NCI-H2171 (cell line): ENCODE measurements at regions not wholly inside any gene's neighbourhood (a gene's known extent, or its start where the extent isn't known, plus 50 kb on each side); places are given as distances from the start of the nearest gene placed in this dataset.

Experiments
- DNase-seq: peaks from one replicate; lab custom pipeline; 2025; lab: John Stamatoyannopoulos, UW

DNA sequence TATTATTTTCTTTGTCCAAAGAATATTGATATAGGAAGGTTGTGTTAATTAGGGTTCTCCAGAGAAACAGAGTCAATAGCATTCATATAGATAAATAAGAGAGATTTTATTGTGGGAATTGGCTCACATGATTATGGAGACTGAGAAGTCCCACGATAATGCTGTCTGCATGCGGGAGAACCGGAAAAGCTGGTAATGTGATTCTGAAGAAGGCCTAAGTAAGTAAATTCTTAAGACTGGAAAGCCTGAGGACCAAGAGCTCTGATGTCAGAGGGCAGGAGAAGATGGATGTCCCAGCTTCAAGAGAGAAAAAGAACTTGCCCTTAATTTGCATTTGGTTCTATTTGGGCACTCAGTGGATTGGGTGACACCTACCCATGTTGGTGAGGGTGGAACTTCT, 307.4 kb upstream of the C9orf72 start:
- DNase-seq = no peak

DNA sequence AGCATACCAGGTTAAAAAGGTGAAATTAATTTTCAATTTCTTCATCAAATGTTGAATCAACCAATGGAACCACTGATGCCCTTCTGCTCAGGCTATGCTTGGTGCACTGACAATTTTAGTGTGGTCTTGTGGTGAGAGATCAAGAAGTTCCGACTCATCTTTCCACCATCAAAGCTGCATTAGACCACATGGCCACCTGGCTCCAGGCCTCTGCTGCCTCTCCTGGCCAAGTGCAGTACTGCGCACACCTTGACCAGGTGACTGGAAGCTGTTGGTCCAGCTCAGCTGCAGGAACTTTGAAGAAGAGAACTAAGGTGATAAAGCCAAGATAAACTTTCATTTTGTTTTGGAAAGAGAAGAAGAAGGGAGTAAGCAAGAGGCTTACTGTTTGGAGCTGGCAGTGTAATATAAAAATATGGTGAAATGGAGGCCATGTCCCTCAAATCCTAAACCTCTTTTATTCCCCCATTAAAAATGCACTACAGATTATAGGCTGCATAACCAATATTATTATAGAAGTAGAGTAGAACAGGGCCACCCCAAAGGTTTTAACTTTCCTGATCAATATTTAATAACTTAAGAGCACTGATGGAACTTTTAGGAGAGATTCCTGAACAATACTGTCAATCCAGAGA, 315.5 kb upstream of the C9orf72 start:
- no peak for DNase-seq

DNA sequence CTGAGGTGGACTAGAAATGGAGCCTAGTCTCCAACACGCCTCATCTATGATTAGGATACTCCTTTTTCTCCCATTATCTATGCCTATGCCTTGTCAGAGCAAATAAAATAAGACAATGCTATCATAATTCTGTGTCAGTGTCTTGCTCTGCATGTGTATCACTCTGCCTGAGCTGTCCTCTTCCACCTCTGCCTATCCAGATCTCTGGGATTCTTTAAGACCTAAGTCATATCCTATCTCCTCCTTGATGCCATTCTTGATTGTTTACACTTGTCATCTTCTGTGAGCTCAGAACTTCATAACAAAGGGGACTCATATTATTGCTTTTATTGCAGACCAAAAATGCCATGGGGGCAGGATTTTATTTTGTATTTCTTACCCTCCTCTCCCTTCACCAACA, 351.2 kb upstream of the C9orf72 start:
- DNase-seq = no peak

DNA sequence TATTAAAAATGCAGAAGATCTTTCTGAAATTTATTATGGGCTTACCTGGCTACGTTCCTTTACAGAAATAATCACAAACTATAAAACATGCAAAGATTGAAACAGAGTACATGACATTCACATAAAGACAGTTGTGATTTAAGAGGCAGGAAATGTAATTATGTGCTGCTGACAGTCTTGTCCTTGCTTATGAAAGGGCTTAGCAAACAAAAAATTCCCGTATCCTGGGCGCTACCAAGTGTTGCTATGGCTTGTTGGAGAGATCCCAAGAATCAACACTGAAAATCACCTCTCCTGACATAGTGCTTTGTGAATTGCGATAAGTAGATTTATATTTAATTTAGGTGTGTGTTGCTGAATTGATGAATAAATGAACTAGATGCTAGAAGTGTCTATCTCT, 352.5 kb upstream of the C9orf72 start:
- no peak for DNase-seq

DNA sequence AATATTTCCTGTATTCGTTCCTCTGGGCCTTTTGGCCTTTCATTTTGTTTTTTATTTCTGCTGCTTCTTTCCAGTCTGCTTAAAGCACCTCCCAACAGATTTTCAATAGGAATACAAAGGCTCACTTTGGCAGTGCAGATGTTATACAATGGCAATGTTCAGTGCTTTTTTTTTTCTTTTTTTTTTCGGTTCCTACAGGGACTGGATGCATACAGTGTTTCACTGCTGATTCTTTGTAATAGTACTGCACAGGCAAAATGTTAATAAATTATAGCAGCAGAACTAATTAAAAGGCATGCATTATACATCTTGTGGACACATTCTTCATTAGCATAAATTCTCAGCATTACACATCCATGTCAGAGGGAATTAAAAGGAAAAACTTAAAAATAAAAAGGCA, 356.6 kb upstream of the C9orf72 start:
- DNase-seq = no peak

DNA sequence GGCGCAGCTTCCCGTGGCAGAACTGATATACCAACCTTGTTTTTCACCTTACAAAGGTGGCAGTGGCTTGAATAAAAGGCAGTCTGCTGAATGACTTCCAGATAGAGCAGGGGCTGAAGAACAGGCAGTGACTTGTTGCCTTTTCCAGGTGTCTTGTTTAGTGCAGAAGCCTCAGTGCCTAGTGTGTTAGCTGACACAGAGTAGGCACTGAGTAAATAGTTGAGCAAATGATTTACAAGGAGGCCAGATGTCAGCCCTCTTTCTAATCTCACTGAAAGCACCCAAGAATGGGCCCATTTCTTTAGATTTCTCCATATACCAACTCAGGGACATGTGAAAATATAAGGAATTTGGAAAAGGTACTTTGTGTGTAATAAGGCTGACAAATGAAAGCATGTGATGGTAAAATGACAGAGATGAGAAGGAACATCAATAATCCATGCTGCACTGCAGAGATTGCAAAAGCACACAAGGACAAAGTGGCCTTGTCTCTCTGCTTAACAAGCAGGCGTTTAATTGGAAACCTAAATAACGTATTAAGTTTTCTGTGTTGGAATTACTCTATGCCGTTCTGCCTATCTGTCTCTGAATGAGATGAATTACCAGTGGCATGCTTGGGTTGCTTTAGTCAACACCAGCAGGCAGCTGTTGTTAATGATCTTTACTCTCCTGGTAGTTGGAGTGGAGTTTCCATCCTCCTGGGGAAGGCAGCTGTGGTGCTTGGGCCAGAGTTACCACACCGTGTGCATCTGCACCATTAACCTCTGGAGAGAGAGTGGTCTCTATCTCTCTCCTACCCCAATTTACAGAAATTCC, 360.1 kb upstream of the C9orf72 start:
- DNase-seq = no peak

DNA sequence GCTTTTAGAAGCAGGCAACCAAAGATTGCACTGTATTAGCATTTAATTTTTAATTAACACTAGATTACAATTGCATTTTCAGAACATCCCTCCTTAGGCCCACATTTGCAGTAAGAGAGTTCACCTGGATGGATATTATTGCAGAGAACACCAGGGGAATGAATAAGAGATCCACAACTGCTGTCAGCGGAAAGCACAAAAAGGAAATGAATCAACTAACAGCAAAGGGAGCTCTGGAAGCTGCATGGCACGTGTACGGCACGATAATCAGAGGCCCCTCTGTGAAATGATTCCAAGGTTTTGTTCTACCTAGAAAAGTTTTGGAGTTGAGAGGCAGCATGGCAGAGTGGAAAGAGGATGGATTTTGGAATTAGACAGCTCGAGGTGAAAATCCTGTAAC, 361.2 kb upstream of the C9orf72 start:
- no peak for DNase-seq

DNA sequence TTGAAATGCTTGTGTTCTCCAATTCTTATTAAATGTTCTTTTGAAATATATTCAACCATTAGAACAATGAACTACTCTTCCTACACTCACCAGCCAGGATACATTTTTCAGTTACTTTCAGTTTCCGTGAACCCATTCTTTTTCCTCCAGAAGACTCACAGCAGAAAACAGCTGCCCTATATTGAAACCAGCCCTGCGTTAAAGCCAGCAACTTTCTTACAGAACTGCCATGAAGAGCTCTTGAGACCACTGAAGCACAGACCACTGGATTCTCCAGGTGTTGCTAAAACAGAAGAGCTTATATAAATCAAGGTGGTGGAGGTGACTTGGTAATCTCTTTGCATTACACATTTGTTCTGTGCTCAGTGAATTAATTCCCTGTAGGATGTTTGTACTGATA, 365.9 kb upstream of the C9orf72 start:
- no peak for DNase-seq

DNA sequence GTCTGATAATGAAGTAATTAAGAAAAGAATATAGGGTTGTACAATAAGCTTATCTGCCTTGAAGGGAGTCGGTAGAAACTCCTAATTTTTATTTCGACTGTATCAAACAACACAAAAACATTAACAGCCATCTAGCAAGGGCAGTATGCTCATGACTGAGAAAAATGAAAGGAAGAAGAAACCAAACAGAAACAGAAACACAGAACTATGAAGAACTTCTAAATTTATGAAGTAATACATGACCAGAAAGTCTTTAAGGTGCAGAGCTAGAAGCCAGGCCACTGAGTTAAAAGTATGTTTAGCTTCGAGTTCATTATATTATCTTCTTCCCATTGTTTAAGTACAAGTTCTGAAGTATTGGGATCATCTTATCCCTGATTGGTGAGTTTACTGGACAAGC, 367.3 kb upstream of the C9orf72 start:
- no peak for DNase-seq

DNA sequence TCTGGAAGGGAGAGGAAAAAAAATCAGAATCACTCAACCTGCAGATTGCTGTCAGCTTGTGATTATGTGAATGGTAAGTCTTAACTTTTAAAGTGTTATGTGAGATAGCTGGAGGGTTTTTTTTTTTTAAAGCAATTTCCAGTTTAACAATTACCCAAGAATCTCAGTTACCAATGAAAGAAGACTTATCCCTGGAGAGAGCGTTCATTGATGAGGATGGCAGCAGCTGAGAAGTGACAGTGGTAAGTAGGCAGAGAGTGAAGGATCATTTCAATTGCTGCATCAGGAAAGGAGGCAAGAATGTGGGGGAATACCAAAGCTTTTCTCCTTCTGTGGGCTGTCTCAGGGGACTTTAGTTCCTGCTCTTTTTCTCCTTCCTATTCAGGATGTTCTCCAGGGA, 370.2 kb upstream of the C9orf72 start:
- DNase-seq = no peak

DNA sequence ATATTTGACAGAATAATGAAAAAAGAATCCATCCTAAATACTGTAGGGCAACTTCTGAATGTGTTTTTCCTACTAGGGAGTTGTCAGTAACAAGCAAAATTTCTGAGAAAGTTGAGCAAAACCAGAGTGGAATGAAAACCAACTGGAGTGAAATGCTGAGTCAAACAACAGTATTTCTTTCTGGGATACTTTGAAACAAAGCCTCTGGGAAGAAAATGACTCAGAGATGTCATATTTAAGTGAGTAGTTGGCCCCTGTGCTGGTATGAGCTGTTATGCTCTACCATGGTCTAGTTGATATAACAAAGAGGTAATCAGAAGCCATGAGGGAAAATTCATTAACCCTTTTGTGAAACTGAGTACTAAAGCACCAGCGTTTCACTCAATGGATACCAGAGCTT, 372.1 kb upstream of the C9orf72 start:
- DNase-seq = no peak

DNA sequence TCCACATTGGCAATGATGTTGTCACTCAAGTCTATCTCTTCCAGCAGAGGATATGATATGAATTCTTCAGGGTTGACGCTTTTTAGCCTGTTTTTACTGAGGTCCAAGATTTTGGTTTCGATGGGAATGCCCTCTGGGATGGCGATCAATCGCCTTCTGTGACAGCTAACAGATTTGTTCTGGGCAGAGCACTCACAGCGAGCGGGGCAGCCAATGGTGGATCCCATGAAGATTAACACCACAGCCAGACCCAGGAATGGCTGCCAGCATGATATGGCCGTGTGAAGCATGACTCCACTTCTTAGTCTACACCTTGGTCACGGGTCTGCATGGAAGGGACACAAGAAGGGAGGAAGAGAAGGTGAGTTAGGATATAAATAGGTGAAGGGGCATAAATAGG, 377.1 kb upstream of the C9orf72 start:
- DNase-seq = no peak

DNA sequence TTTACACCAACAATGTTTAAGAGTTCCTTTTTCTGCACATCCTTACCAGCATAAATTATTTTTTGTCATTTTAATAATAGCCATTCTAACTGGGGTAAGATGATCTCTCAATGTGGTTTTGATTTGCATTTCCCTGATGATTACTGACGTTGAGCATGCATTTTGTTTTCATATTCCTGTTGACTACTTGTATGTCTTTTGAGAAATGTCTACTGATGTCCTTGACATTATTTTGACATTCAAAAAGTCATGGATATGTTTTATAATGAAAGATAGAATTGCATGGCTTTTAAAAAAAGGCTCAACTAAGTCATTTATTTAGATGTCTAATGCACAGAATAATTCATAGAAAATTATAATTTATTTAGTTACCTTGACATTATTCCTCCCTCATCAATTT, 381.6 kb upstream of the C9orf72 start:
- no peak for DNase-seq

DNA sequence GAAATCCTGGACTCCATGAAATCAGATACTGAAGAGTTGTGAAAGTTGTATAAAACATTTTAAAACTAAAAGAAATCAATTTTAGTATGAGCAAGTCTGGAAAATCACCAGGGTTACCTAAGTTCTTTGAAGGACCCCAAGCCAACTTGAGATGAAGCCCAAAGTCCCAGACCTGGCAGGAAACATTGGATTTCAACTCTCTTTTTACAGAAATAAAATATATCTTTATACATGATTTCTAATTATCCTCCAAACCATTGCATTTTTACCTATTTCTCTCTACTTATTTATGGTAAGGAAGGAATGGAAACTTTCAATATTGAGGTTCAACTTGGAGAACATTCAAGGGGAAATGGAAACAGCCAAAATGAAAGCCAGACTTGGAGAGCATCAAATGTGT, 390.6 kb upstream of the C9orf72 start:
- no peak for DNase-seq

DNA sequence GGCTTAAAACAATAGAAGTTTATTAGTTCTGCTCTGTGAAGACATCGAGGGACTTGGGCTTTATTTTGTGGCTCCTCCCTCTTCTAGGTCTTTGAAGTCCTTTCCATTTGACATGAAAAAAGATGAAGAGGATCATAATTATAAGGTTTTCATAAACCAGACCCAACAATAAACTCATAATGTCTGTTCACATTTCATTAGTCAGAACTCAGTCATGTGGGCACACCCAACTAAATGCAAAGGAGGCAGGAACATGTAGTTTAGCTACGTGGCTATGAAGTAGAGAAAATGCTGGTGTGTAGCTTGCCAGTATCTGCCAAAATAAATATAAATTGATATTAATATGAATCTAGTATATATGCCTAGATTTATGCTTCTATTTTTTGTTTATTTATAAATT, 393.9 kb upstream of the C9orf72 start:
- no peak for DNase-seq

DNA sequence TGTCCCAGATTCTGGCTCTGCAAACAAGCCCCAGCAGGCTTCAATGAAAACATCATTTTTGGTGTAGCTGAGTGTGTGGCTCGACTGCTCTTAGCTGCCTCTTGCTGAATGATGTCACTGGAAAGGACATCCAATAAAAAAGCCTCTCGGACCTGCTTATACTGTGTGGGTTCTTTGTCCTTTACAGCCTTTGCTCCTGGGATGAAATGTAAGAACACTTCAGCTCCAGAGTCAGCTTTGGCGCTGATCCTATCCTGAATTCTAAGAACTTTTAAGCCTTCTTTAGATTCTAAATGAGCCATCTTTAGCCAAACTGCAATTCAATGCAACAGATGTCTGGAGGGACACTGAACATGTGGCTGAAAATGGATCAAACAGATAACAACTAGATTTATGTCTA, 404.6 kb upstream of the C9orf72 start:
- no peak for DNase-seq

DNA sequence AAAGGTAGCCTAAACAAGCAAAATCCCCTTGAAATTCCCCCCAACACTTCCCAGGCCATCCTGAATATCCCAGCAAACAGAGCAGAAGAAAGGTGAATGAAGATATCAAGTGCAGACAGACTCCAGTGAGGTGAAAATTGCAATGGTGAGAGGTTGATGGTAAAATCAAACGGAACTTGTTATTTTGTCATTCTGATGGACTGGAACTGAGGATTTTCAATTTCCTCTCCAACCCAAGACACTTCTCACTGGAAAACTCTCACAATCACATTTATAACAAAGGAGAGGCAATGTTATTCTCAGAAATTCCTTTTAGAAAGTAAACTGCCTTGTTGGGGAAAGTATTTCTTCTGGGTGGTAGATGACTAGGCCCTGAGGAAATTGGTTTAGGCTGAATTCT, 412.4 kb upstream of the C9orf72 start:
- no peak for DNase-seq

DNA sequence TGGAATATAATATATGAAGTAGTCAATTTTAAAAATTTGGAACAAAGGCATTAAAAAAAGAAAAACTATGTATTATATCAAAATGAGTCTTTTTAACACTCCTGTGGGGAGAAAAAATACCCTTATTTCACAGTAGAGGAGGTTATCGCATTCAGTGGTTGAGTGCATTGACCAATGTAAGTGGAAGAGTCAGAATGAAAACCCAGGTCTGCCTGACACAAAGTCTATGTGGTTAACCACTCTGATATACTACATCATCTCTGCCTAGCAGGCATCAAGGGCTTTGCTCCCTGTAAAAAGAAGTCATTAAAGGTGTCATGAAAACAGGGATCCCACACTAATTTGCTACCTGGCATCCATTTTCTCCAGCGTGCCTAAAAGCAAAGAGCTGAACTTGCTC, 417.2 kb upstream of the C9orf72 start:
- no peak for DNase-seq

DNA sequence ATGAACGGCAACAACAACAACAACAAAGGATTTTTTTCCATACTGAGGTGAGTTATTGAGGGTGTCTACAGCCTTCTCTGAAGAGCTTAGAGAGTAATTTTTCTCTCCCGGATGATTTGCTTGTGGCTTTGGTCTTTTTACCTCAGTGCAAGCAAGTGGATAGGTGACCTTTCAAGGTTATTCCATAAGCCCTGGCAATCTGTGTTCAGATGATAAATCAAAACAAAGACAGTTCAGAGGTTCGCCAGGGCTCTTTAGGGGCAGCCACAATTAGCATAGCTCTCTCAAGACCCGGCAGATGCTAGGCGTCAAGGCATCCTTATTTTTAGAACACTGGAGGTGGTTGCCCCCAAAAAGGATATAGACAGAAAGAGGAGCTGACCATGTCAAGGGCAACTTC, 417.9 kb upstream of the C9orf72 start:
- DNase-seq = no peak

DNA sequence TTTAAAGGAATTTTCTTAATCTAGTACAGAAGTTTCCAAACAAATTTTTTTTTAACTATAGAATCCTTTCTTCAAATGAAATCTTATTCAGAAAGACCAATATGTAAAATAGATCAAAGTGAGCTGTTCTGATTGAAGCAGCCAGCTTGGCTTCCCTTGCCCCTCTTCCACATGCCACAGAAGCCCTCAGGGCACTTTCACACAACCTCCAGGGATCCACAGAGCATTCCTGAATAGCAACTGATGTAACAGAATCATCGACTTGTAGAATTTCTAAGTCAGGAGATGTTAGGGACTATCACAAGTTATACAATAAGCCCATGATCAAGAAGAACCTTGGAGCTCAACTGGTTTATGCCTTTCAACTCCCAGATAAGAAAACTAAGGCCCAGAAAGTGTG, 427.8 kb upstream of the C9orf72 start:
- no peak for DNase-seq

DNA sequence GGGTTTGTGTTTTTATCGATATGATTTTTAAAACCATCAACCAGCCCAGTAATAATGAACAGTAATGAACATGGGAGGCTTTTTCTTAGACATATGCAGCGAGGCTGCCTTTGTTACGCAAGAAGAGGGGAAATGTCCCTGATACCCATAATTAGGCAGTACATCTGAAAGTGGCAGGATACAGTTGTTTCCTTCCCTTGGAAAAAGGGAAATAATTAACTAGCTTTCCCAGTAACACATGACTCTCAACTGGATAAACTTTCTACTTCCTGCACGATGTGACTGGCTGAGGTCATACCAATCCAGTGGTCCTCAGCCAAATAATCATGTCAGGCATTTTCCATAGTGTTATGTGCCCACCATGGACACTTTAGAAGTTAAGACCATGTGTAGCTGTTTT, 431.6 kb upstream of the C9orf72 start:
- no peak for DNase-seq

DNA sequence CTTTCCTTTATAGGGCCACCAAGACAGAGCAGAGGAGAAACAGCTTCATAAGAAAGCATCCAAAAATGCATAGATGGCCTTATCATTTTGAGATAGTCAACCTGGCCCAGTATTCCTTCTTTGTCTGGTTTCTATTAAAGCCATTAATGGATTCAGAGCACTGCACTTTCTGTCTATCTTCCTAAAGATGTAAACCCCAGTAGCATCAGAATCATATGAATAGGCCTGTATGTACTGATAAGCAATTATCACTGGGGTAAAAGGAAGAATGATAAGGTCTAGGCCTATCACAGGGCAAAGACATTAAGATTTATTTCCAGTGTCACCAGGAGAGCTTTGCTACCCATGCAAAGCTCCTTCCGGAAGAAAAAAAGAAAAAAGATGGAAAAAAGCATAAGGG, 432.5 kb upstream of the C9orf72 start:
- DNase-seq = no peak

DNA sequence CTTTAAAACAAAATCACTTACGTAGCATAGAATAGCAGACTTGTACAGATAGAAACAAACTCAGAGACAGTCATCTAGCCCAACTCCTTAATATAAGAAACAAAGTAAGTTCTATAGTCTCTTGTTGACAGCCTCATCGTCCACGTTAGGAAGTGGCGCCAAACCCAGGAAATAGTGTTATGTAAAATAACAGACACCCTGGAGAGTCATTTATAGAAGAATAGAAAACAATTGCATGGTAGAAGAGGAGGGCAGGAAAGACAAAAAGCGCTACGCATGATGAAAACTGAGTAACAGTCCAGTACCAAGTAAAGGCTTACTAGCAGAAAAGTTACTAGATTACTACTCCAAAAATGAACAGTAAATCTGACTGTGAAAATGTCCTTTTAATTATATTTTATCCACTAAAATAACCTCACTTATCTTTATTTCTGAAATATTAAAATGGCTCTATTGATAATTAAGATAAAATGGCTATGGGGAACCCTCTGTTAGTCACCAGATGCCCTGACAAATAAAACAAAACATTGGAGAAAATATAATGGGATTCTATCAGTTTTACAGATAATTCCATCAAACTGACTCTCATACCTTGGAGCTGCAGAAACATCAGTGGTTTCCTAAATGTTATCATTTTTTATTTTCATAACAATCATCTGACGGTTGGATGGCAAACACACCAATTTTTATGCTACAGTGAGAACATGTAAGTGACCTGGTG, 434.0 kb upstream of the C9orf72 start:
- no peak for DNase-seq
